AG04450 (cell line): ENCODE measurements at regions not wholly inside any gene's neighbourhood (a gene's known extent, or its start where the extent isn't known, plus 50 kb on each side); places are given as distances from the start of the nearest gene placed in this dataset.

Experiments
- CTCF ChIA-PET: fragments of 300-600, 350-600 bp; formaldehyde crosslinking; extraction: SDS; loops from one replicate; lab custom pipeline; 2022; ENCODE audit warnings: antibody characterized with exemption, inconsistent platforms; lab: Charles Lee
- POLR2A ChIA-PET: fragments of 350-600 bp; formaldehyde crosslinking; extraction: SDS; loops from one replicate; lab custom pipeline; 2021; ENCODE audit warnings: antibody characterized with exemption, inconsistent platforms; lab: Yijun Ruan, JAX
- DNase-seq: peaks from one replicate; pipeline ENCODE4 v3.0.0-alpha.2; 2011; ENCODE audit warnings: low read depth, low spot score
- H3K27ac ChIP-seq: one replicate; pipeline ENCODE4 v1.5.1; 2012; ENCODE audit warnings: low read depth, low read length, control low read depth
- H3K27me3 ChIP-seq: one replicate; pipeline ENCODE4 v1.6.0; 2012; ENCODE audit warnings: low read length; ENCODE audit not compliant: control insufficient read depth, insufficient read depth
- H3K4me3 ChIP-seq: 2 replicates; pipeline ENCODE4 v1.5.1; 2011; ENCODE audit warnings: mild to moderate bottlenecking, low read depth, low read length, control low read depth
- H3K9me3 ChIP-seq: 2 replicates; pipeline ENCODE4 v1.5.1; 2012; ENCODE audit warnings: low read length; ENCODE audit not compliant: control insufficient read depth, insufficient read depth
- CTCF ChIP-seq: IDR thresholded peaks from 2 replicates; pipeline ENCODE4 v1.5.1; 2011; ENCODE audit warnings: low read depth, low read length, control low read depth, inconsistent platforms

DNA sequence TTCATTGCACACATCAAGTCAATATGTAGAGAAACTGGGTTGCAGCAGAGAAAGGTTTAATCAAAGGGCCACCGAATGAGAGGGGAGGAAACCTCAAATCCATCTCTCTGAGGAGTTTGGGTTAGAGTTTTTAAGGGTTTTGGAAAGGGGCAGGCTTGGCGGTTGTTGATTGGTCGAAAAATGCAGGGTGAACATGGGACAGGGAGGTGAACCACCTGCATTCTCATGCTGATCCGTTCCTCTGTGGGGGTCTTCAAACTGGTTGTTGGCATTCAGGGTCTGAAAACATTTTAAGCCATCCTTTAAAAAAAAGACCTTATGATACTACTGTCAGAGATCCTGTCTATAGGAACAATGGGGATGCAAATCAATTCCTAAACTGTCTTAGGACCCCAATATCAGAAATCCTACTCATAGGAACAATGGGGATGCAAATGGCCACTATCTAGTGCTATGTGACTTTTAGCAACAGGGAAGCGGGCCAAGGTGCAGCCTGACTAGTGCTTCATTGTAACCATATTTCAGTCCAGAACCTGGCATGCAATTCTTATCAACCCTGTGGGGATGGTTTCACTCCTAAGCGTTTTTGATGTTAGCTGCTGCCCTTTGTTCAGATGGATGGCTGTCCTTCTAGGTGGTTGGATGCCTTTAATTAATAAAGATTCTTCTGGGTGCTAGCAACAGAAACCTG, 120.1 kb upstream of the MGAT5 start:
- Histone ChIP-seq H3K27ac (no peak overlapping the region), H3K9me3 (peaks cover 6% of the 10 kb centered on the region), H3K27me3 (no peaks in the 10 kb centered on the region), H3K4me3 (no peak overlapping the region)
- TF ChIP-seq CTCF: no peak
- no peak for DNase-seq
- CTCF ChIA-PET: no interaction called here
- POLR2A ChIA-PET: interaction anchor here (1.0 kb wide), 1 partner anchor 280 kb away, joined by 3 read pairs; no protein-coding TSS in a partner anchor

DNA sequence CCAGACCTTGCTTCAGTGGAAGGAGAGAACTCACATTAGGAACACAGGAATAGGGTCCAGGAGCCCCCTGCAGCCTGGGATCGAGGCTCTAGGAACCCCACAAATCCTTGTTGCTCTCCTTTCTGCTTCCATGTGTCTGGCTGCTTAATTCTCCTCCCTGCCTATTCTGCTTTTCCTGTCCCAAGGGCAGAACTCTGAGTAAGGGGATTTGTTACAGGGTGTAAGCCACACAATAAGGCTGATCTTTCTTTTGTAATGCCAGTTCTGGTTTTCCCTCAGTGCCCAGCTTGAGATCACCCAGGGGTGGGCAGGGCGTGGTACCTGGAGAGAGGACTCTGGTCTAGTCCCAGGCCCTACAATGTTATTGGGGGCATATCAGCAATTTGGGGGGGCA, 119.6 kb upstream of the MGAT5 start:
- no peak overlapping the region for H3K4me3 ChIP-seq

DNA sequence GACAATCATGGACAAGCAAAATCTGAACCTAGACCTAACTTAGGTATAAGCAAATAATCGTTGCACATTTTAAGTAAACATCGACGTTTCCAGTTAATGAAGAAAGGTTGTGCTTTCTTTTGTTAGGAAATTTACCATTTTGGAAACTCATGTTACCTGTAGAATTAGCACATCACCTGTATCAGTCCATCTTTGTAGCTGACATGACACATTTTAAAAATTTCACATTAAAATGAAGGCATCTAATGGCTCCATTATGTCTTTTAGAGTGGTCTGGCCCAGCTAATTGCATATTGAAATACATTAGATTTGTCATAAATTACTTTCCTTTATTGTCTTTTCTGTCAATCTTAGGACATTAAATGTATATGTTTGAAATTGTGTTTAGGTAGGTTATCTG, 119.0 kb upstream of the MGAT5 start:
- Histone ChIP-seq H3K27ac (no peak overlapping the region), H3K27me3 (no peaks in the 10 kb centered on the region), H3K4me3 (no peak overlapping the region), H3K9me3 (peaks cover 3% of the 10 kb centered on the region)
- POLR2A ChIA-PET: no interaction called here
- DNase-seq: no peak
- TF ChIP-seq CTCF: no peak
- CTCF ChIA-PET: no interaction called here

More for the DNA sequence above, 119.6 kb upstream of the MGAT5 start:
- Histone ChIP-seq H3K9me3 (peaks cover 6% of the 10 kb centered on the region), H3K27me3 (no peaks in the 10 kb centered on the region), H3K27ac (no peak overlapping the region)
- CTCF ChIA-PET: no interaction called here
- TF ChIP-seq CTCF: no peak
- POLR2A ChIA-PET: no interaction called here
- no peak for DNase-seq

DNA sequence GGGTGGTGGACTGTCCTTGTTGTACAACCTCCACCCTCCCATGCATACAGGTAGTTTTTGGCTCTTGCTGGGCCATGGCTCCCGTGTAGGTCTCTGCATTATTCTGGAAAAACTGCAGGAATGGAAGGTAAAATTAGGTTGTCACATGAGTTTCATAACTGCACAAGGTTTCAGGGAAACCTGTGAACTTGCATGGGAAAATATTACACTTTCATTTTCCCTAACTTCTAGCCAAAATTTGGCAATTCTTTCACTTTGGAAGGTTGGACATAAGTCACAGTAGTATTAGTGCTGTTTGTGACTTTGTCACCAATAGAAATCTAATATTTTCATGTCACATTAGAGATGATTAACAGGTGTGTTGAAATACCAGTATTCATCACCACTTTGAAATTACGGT, 118.1 kb upstream of the MGAT5 start:
- TF ChIP-seq CTCF: no peak
- Histone ChIP-seq H3K27me3 (no peaks in the 10 kb centered on the region), H3K4me3 (no peak overlapping the region), H3K9me3 (no peaks in the 10 kb centered on the region; the same call in 1 of the 2 replicates), H3K27ac (no peak overlapping the region)
- DNase-seq: no peak
- ChIA-PET CTCF (no interaction called here), POLR2A (no interaction called here)

DNA sequence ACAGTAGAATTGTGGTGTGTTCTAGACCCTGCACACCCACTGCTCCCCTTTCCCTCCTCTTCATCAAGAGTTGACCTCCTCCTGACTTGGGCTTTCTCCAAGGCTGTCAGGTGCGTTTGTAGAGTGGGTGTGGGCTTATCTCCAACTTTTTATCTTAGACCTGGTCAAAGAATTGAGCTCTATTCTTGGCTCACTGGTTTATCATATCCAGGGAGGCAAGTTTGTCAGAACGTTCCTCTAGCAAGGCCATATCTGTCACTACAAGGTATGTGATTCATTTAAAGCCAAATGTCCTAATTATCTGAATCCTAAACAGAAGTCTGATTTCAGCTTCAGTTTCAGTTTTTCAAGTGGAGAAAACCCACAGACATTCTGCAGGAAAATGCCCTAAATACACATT, 117.1 kb upstream of the MGAT5 start:
- TF ChIP-seq CTCF: no peak
- no peaks in the 10 kb centered on the region for H3K9me3 ChIP-seq
- H3K27me3 ChIP-seq: no peaks in the 10 kb centered on the region
- H3K27ac ChIP-seq: no peak overlapping the region
- CTCF ChIA-PET: interaction anchor here (1.0 kb wide), 2 partner anchors 18 to 250 kb away, joined by 3 to 5 read pairs; no protein-coding TSS in a partner anchor
- no peak for DNase-seq
- POLR2A ChIA-PET: interaction anchor here (0.6 kb wide), 1 partner anchor 8 kb away, joined by 3 read pairs; no protein-coding TSS in a partner anchor
- no peak overlapping the region for H3K4me3 ChIP-seq
